CD14-positive monocyte (primary cell): ENCODE measurements at regions not wholly inside any gene's neighbourhood (a gene's known extent, or its start where the extent isn't known, plus 50 kb on each side); places are given as distances from the start of the nearest gene placed in this dataset.
"Not testable (repeated sequence)": the region's sequence is repeated elsewhere in the genome, so short reads cannot be mapped to it uniquely, and the experiment has no call there.

Experiments
- DNase-seq, 3 donors: peaks; one replicate each; pipeline ENCODE4 v3.0.0-alpha.2; 2011 to 2022
- H2AFZ ChIP-seq: 2 replicates; pipeline ENCODE4 v1.6.0; 2012; ENCODE audit warnings: mild to moderate bottlenecking, low read depth, low read length, inconsistent platforms; ENCODE audit not compliant: insufficient read depth, poor library complexity, severe bottlenecking
- H3K27ac ChIP-seq, 2 donors: 1 replicate in 1 of 2; 2 replicates in 1 of 2; pipeline ENCODE4 v1.5.1; 2012 to 2013; ENCODE audit warnings: low read length in 2 of 2, control low read depth in 1 of 2, inconsistent platforms in 1 of 2, low read depth in 1 of 2, mild to moderate bottlenecking in 1 of 2
- H3K27me3 ChIP-seq, 2 donors: one replicate each; pipeline versions ENCODE4 v1.6.0 to v1.6.1; 2011 to 2013; ENCODE audit warnings: low read length in 2 of 2; ENCODE audit not compliant: control insufficient read depth in 2 of 2, insufficient read depth in 2 of 2
- H3K36me3 ChIP-seq, 2 donors: replicated peaks in 1 of 2; 1 replicate in 1 of 2; 2 replicates in 1 of 2; pipeline versions ENCODE4 v1.5.1 to v1.6.1; 2012 to 2013; ENCODE audit warnings: low read length in 2 of 2, control low read depth in 1 of 2, inconsistent platforms in 1 of 2, mild to moderate bottlenecking in 1 of 2; ENCODE audit not compliant: insufficient read depth in 2 of 2, control insufficient read depth in 1 of 2
- H3K4me1 ChIP-seq, 2 donors: 1 replicate in 1 of 2; 2 replicates in 1 of 2; pipeline versions ENCODE4 v1.5.1 to v1.6.1; 2012 to 2013; ENCODE audit warnings: low read length in 2 of 2, control low read depth in 1 of 2, inconsistent platforms in 1 of 2, mild to moderate bottlenecking in 1 of 2, moderate library complexity in 1 of 2; ENCODE audit not compliant: insufficient read depth in 2 of 2, control insufficient read depth in 1 of 2
- H3K4me2 ChIP-seq: replicated peaks from 2 replicates; pipeline ENCODE3; 2012; ENCODE audit warnings: low read length, moderate library complexity, mild to moderate bottlenecking; ENCODE audit not compliant: poor library complexity, severe bottlenecking; ENCODE audit errors: extremely low read depth
- H3K4me3 ChIP-seq, 3 experiments: fragments of 200-600 bp in 1 of 3; sonication (generic) in 1 of 3; replicated peaks in 1 of 3; 1 replicate in 2 of 3; 2 replicates in 1 of 3; pipeline ENCODE4 v1.5.1; 2011 to 2013; ENCODE audit warnings: low read length in 3 of 3, mild to moderate bottlenecking in 3 of 3, control low read depth in 2 of 3, low read depth in 2 of 3, inconsistent platforms in 1 of 3, moderate library complexity in 1 of 3
- H3K79me2 ChIP-seq: 2 replicates; pipeline ENCODE4 v1.6.0; 2012; ENCODE audit warnings: mild to moderate bottlenecking, control low read depth, inconsistent platforms, low read length, moderate library complexity; ENCODE audit not compliant: insufficient read depth
- H3K9ac ChIP-seq: 2 replicates; pipeline ENCODE4 v1.6.0; 2017; ENCODE audit warnings: low read length, mild to moderate bottlenecking; ENCODE audit not compliant: insufficient read depth, poor library complexity, severe bottlenecking
- H3K9me3 ChIP-seq, 2 donors: replicated peaks in 1 of 2; 1 replicate in 1 of 2; 2 replicates in 1 of 2; pipeline versions ENCODE4 v1.5.1 to v1.6.1; 2012 to 2013; ENCODE audit warnings: low read length in 2 of 2, control low read depth in 1 of 2; ENCODE audit not compliant: control insufficient read depth in 1 of 2, insufficient read depth in 1 of 2
- H4K20me1 ChIP-seq: 2 replicates; pipeline ENCODE4 v1.6.0; 2012; ENCODE audit warnings: mild to moderate bottlenecking, low read length, control low read depth, moderate library complexity; ENCODE audit not compliant: insufficient read depth
- H3K27ac Mint-ChIP-seq, 7 donors: one replicate each; pipeline ENCODE4 v1.8.0; 2020; ENCODE audit warnings: mild to moderate bottlenecking in 7 of 7, mixed read lengths in 7 of 7, moderate library complexity in 6 of 7, inconsistent platforms in 2 of 7
- H3K27me3 Mint-ChIP-seq, 3 donors: one replicate each; pipeline ENCODE4 v1.8.0; 2021 to 2022; ENCODE audit warnings: low read depth in 3 of 3, mild to moderate bottlenecking in 3 of 3, mixed read lengths in 3 of 3, moderate library complexity in 3 of 3, inconsistent platforms in 1 of 3
- H3K36me3 Mint-ChIP-seq, 2 donors: one replicate each; pipeline ENCODE4 v1.8.0; 2020; ENCODE audit warnings: mixed read lengths in 2 of 2, inconsistent platforms in 1 of 2, mild to moderate bottlenecking in 1 of 2
- H3K4me1 Mint-ChIP-seq: one replicate; pipeline ENCODE4 v1.8.0; 2020; ENCODE audit warnings: mild to moderate bottlenecking, mixed read lengths
- H3K4me3 Mint-ChIP-seq, 2 donors: one replicate each; pipeline ENCODE4 v1.8.0; 2020; ENCODE audit warnings: mild to moderate bottlenecking in 2 of 2, mixed read lengths in 2 of 2, moderate library complexity in 1 of 2
- H3K9me3 Mint-ChIP-seq, 7 donors: one replicate each; pipeline ENCODE4 v1.8.0; 2020 to 2022; ENCODE audit warnings: mixed read lengths in 7 of 7, mild to moderate bottlenecking in 6 of 7, moderate library complexity in 6 of 7, inconsistent platforms in 2 of 7
- CTCF ChIP-seq: fragments of 200-600 bp; IDR thresholded peaks from one replicate; pipeline ENCODE4 v1.8.0; 2022; ENCODE audit warnings: antibody characterized with exemption, mild to moderate bottlenecking
- WGBS: methylation state at CpG from one replicate; pipeline ENCODE4 v1.1.5; 2013; ENCODE audit warnings: missing lambda C conversion rate; ENCODE audit not compliant: insufficient coverage; 5-methylcytosine and 5-hydroxymethylcytosine counted together
- intact Hi-C, 2 donors: fragments of 100-400 bp; cut with micrococcal nuclease; formaldehyde crosslinking; loops; one replicate each; pipeline versions ENCODE4 v1.15.0 to v1.15.1; 2023

GRCh38 chr18:29373000-29373399 is 1196.1 kb upstream of the CDH2 start:
- Histone ChIP-seq H3K27ac (no peak overlapping the region), H3K4me3 (no peak overlapping the region), H3K9ac (no peak overlapping the region), H2AFZ (no peak overlapping the region), H3K27me3 (no peaks in the 10 kb centered on the region), H3K79me2 (no peaks in the 10 kb centered on the region), H3K4me1 (no peaks in the 10 kb centered on the region), H3K9me3 (peaks cover 3 to 7% of the 10 kb centered on the region in 2 donors), H3K36me3 (no peaks in the 10 kb centered on the region), H3K4me2 (no peak overlapping the region), H4K20me1 (no peaks in the 10 kb centered on the region)
- no peaks in the 10 kb centered on the region for H3K36me3 Mint-ChIP-seq
- no CpG with 5 or more reads among the region's 2 CpGs for WGBS
- H3K4me3 Mint-ChIP-seq, result no peak overlapping the region
- H3K4me1 Mint-ChIP-seq, result no peaks in the 10 kb centered on the region
- H3K9me3 Mint-ChIP-seq, result peaks cover 0 to 4% (median 2%) of the 10 kb centered on the region in 7 donors
- no peak overlapping the region for H3K27ac Mint-ChIP-seq
- no peak for TF ChIP-seq CTCF
- DNase-seq, result no peak
- H3K27me3 Mint-ChIP-seq, result no peaks in the 10 kb centered on the region
- intact Hi-C loops, result no loop called here

GRCh38 chr18:29361843-29362242 is 1184.9 kb upstream of the CDH2 start:
- no peak overlapping the region for H3K4me3 ChIP-seq
- no peak overlapping the region for H2AFZ ChIP-seq
- H3K36me3 Mint-ChIP-seq, result no peaks in the 10 kb centered on the region
- no peaks in the 10 kb centered on the region for H3K4me1 ChIP-seq
- no peak overlapping the region for H3K9ac ChIP-seq
- H3K4me2 ChIP-seq, result no peak overlapping the region
- H3K4me3 Mint-ChIP-seq, result no peak overlapping the region
- H4K20me1 ChIP-seq, result no peaks in the 10 kb centered on the region
- peaks cover 0 to 3% (median 0%) of the 10 kb centered on the region in 3 donors for H3K27me3 Mint-ChIP-seq
- H3K27me3 ChIP-seq, result no peaks in the 10 kb centered on the region
- intact Hi-C loops, result no loop called here
- TF ChIP-seq CTCF, result no peak
- no peak for DNase-seq
- no peak overlapping the region for H3K27ac Mint-ChIP-seq
- H3K9me3 Mint-ChIP-seq, result peaks cover 5 to 16% (median 13%) of the 10 kb centered on the region in 7 donors
- no peaks in the 10 kb centered on the region for H3K79me2 ChIP-seq
- peaks cover 18 to 21% of the 10 kb centered on the region in 2 donors for H3K9me3 ChIP-seq
- WGBS, result 89% methylated on average over 8 of the region's 15 CpGs
- H3K27ac ChIP-seq, result no peak overlapping the region
- H3K4me1 Mint-ChIP-seq, result no peaks in the 10 kb centered on the region
- no peaks in the 10 kb centered on the region for H3K36me3 ChIP-seq

- H3K27me3 Mint-ChIP-seq, H3K4me3 ChIP-seq, H4K20me1 ChIP-seq, H3K4me1 ChIP-seq, H2AFZ ChIP-seq, H3K4me3 Mint-ChIP-seq, intact Hi-C loops, H3K36me3 ChIP-seq, H3K36me3 Mint-ChIP-seq, H3K4me2 ChIP-seq, DNase-seq, H3K9ac ChIP-seq, H3K27me3 ChIP-seq, H3K27ac ChIP-seq, H3K4me1 Mint-ChIP-seq, H3K79me2 ChIP-seq, H3K27ac Mint-ChIP-seq: not testable (repeated sequence)
- peaks cover 9 to 21% (median 17%) of the 10 kb centered on the region in 7 donors for H3K9me3 Mint-ChIP-seq
- H3K9me3 ChIP-seq, result peaks cover 21 to 24% of the 10 kb centered on the region in 2 donors
- WGBS, result no CpG with 5 or more reads among the region's 4 CpGs
These were observed 1183.7 kb upstream of the CDH2 start for GRCh38 chr18:29360659-29361058.
